ENCODE measurements at regions not wholly inside any gene's neighbourhood (a gene's known extent, or its start where the extent isn't known, plus 50 kb on each side); places are given as distances from the start of the nearest gene placed in this dataset.

- no peak for TF ChIP-seq CTCF (conservative IDR thresholded peaks at IDR 0.05)
- no peak for TF ChIP-seq EZH2 (IDR thresholded peaks at IDR 0.05; ENCODE audit: low read depth)
Measured at GRCh38 chr2:129780316-129781270, 198.9 kb upstream of the RAB6C start.
